Loucy (cell line): ENCODE measurements at regions not wholly inside any gene's neighbourhood (a gene's known extent, or its start where the extent isn't known, plus 50 kb on each side); places are given as distances from the start of the nearest gene placed in this dataset.
A peak's percentile ranks its signal among the peaks of the same experiment; 100 is the strongest.

Experiments
- H2AFZ ChIP-seq: fragments of 200-600 bp; sonication (generic); 2 replicates; pipeline ENCODE4 v1.6.0; 2016; ENCODE audit warnings: antibody characterized with exemption, mild to moderate bottlenecking, low read length, moderate library complexity
- H3F3A ChIP-seq: fragments of 200-600 bp; 2 replicates; pipeline ENCODE4 v1.6.0; 2016; ENCODE audit warnings: antibody characterized with exemption, low read depth, mild to moderate bottlenecking
- H3K27me3 ChIP-seq: fragments of 200-600 bp; sonication (generic); 2 replicates; pipeline ENCODE4 v1.6.1; 2014; ENCODE audit warnings: low read length, mild to moderate bottlenecking; ENCODE audit not compliant: insufficient read depth, poor library complexity, severe bottlenecking
- H3K36me3 ChIP-seq: fragments of 200-600 bp; sonication (generic); 2 replicates; pipeline ENCODE4 v1.6.1; 2016; ENCODE audit warnings: low read length; ENCODE audit not compliant: insufficient read depth
- H3K4me1 ChIP-seq: fragments of 200-600 bp; sonication (generic); 2 replicates; pipeline ENCODE4 v1.5.1; 2014; ENCODE audit warnings: low read length, mild to moderate bottlenecking; ENCODE audit not compliant: insufficient read depth, poor library complexity, severe bottlenecking
- H3K4me2 ChIP-seq: fragments of 200-600 bp; sonication (generic); 2 replicates; pipeline ENCODE4 v1.6.0; 2014; ENCODE audit warnings: antibody characterized with exemption, low read length, low read depth, mild to moderate bottlenecking; ENCODE audit not compliant: poor library complexity, severe bottlenecking
- H3K4me3 ChIP-seq: fragments of 200-600 bp; sonication (generic); 2 replicates; pipeline ENCODE4 v1.5.1; 2014; ENCODE audit warnings: low read length, mild to moderate bottlenecking, mixed read lengths; ENCODE audit not compliant: poor library complexity, severe bottlenecking
- H3K79me2 ChIP-seq: fragments of 200-600 bp; sonication (generic); 2 replicates; pipeline ENCODE4 v1.6.1; 2014; ENCODE audit warnings: low read length; ENCODE audit not compliant: insufficient read depth
- H3K9ac ChIP-seq: fragments of 200-600 bp; sonication (generic); 2 replicates; pipeline ENCODE4 v1.6.0; 2014; ENCODE audit warnings: mild to moderate bottlenecking, low read depth, low read length, moderate library complexity; ENCODE audit not compliant: poor library complexity, severe bottlenecking
- H3K9me2 ChIP-seq: fragments of 200-600 bp; sonication (generic); replicated peaks from 2 replicates; pipeline ENCODE4 v1.6.1; 2016; ENCODE audit warnings: low read depth, low read length, mixed read lengths
- H3K9me3 ChIP-seq: fragments of 200-600 bp; sonication (generic); 2 replicates; pipeline ENCODE4 v1.6.1; 2014; ENCODE audit warnings: mild to moderate bottlenecking, antibody characterized with exemption, low read length, low read depth; ENCODE audit not compliant: insufficient read depth
- H4K20me1 ChIP-seq: fragments of 200-600 bp; sonication (generic); 2 replicates; pipeline ENCODE4 v1.6.0; 2014; ENCODE audit warnings: antibody characterized with exemption, low read length, mild to moderate bottlenecking; ENCODE audit not compliant: insufficient read depth, poor library complexity, severe bottlenecking
- EZH2phosphoT487 ChIP-seq: fragments of 200-600 bp; IDR thresholded peaks from 2 replicates; pipeline ENCODE4 v1.6.1; 2018; ENCODE audit warnings: antibody characterized with exemption, mild to moderate bottlenecking, moderate library complexity, borderline replicate concordance
- TF ChIP-seq, protein P1 (sequence below): fragments of 200-600 bp; sonication (generic); conservative IDR thresholded peaks from 2 replicates; pipeline ENCODE4 v1.5.1; 2014; ENCODE audit warnings: mild to moderate bottlenecking, antibody characterized with exemption, low read length

DNA sequence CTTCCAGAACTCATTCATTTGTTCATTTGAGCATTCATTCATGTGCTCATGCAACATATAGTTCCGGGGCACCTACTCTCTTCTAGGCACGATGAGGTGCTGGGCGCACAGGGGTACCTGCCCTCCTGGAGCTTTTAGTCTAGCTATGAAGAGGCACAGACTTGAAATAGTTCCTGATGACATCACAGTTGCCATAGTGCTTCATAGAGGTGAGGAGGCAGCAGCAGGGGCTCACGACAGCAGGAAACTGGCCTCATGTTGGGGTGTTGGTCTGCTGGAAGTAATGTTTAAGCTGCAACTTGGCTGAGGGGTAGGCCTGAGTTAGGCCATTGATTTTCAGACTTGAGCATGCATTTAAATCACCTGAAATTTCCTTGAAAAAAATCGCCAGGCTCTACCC, 195.5 kb downstream of the PHETA1 start:
- Histone ChIP-seq H3K79me2 (no peaks in the 10 kb centered on the region), H4K20me1 (no peaks in the 10 kb centered on the region), H3K4me1 (peaks cover 34% of the 10 kb centered on the region), H3K9ac (no peak overlapping the region), H3K4me3 (no peak overlapping the region), H3F3A (0 out of 2 replicates have a peak, but pooled peaks cover 4% of the 10 kb centered on the region), H3K27me3 (no peaks in the 10 kb centered on the region), H3K36me3 (no peaks in the 10 kb centered on the region), H2AFZ (no peak overlapping the region), H3K9me3 (no peaks in the 10 kb centered on the region), H3K9me2 (no peaks in the 10 kb centered on the region), H3K4me2 (peak overlapping the region; percentile 58)
- TF ChIP-seq, protein P1, sequence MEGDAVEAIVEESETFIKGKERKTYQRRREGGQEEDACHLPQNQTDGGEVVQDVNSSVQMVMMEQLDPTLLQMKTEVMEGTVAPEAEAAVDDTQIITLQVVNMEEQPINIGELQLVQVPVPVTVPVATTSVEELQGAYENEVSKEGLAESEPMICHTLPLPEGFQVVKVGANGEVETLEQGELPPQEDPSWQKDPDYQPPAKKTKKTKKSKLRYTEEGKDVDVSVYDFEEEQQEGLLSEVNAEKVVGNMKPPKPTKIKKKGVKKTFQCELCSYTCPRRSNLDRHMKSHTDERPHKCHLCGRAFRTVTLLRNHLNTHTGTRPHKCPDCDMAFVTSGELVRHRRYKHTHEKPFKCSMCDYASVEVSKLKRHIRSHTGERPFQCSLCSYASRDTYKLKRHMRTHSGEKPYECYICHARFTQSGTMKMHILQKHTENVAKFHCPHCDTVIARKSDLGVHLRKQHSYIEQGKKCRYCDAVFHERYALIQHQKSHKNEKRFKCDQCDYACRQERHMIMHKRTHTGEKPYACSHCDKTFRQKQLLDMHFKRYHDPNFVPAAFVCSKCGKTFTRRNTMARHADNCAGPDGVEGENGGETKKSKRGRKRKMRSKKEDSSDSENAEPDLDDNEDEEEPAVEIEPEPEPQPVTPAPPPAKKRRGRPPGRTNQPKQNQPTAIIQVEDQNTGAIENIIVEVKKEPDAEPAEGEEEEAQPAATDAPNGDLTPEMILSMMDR: no peak
- TF ChIP-seq EZH2phosphoT487: no peak

DNA sequence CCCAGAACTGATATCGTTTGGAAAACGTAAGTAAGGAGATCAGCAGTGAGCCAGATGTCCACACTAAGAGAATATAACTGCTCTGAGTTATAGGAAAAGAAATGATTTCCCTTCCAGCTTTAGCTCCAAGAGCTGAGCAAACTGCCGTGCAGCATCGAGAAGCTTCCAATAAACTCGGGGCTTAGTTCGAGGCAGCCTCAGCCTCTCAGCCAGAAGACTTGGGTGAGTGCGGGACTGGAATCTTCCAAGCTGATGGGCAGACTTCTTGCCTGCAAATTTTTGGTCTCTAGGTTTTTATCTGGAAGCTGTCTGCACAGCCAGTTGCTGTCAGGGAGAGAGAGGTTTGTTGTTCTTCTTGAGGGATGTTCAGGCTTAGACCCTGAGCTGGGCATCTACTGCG, 196.1 kb downstream of the PHETA1 start:
- Histone ChIP-seq H4K20me1 (no peaks in the 10 kb centered on the region), H3K9me3 (no peaks in the 10 kb centered on the region), H3K36me3 (no peaks in the 10 kb centered on the region), H3K4me2 (no peak overlapping the region), H3K27me3 (no peaks in the 10 kb centered on the region), H3K79me2 (no peaks in the 10 kb centered on the region), H2AFZ (no peak overlapping the region), H3K9ac (no peak overlapping the region), H3F3A (0 out of 2 replicates have a peak, but pooled peaks cover 4% of the 10 kb centered on the region), H3K9me2 (no peaks in the 10 kb centered on the region), H3K4me1 (peaks cover 38% of the 10 kb centered on the region), H3K4me3 (no peak overlapping the region)
- TF ChIP-seq, protein P1: no peak
- TF ChIP-seq EZH2phosphoT487: no peak

DNA sequence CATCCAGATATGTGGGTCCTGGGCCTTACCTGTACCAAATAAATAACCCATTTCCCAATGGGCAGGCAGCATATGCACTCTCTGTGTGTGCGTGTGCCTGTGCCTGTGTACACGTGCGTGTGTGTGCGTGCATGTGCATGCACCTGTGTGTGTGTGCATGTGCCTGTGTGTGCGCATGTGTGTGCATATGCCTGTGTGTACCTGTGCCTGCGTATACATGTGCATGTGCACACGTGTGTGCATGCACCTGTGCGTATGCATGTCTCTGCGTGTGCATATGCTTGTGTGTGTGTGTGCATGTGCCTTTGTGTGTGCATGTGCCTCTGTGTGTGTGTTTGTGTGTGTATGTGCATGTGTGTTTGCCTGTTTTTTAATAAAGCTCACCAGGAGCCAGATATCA, 197.1 kb downstream of the PHETA1 start:
- Histone ChIP-seq H3K4me3 (no peak overlapping the region), H3K9me2 (no peaks in the 10 kb centered on the region), H3K4me1 (peaks cover 38% of the 10 kb centered on the region), H2AFZ (no peak overlapping the region), H4K20me1 (no peaks in the 10 kb centered on the region), H3K79me2 (no peaks in the 10 kb centered on the region), H3K9ac (no peak overlapping the region), H3K4me2 (no peak overlapping the region), H3F3A (0 out of 2 replicates have a peak, but pooled peaks cover 4% of the 10 kb centered on the region), H3K36me3 (no peaks in the 10 kb centered on the region), H3K27me3 (no peaks in the 10 kb centered on the region), H3K9me3 (no peaks in the 10 kb centered on the region)
- no peak for TF ChIP-seq EZH2phosphoT487
- TF ChIP-seq, protein P1: no peak
